ENCODE measurements at regions not wholly inside any gene's neighbourhood (a gene's known extent, or its start where the extent isn't known, plus 50 kb on each side); places are given as distances from the start of the nearest gene placed in this dataset.

DNA sequence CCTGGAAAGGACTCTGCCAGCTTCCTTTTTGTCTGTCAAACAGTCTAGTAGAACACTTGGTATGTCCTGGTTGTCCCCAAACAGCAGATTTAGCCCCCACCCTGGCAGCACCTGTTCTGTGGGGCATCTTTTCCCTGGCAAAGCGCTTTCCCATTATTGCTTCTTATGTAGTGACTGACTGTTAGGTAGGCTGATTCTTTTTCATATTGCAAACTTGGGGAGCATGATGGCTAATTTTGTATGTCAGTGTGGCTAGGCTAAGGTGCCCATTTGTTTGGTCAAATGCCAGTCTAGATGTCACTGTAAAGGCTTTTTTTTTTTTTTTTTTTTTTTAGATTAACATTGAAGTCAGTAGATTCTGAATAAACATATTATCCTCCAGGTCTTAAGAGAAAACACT lies 140.2 kb downstream of the MYCN start:
- H3K27ac ChIP-seq (replicated peaks), result no peak overlapping the region
- TF ChIP-seq, protein P1, sequence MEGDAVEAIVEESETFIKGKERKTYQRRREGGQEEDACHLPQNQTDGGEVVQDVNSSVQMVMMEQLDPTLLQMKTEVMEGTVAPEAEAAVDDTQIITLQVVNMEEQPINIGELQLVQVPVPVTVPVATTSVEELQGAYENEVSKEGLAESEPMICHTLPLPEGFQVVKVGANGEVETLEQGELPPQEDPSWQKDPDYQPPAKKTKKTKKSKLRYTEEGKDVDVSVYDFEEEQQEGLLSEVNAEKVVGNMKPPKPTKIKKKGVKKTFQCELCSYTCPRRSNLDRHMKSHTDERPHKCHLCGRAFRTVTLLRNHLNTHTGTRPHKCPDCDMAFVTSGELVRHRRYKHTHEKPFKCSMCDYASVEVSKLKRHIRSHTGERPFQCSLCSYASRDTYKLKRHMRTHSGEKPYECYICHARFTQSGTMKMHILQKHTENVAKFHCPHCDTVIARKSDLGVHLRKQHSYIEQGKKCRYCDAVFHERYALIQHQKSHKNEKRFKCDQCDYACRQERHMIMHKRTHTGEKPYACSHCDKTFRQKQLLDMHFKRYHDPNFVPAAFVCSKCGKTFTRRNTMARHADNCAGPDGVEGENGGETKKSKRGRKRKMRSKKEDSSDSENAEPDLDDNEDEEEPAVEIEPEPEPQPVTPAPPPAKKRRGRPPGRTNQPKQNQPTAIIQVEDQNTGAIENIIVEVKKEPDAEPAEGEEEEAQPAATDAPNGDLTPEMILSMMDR (IDR thresholded peaks at IDR 0.05; ENCODE audit: borderline replicate concordance), result no peak
- intact Hi-C loops (cut with micrococcal nuclease), result no loop called here
- peaks cover 28% of the 10 kb centered on the region for H3K27me3 ChIP-seq (ENCODE audit: low read depth)
- H3K9me3 ChIP-seq (replicated peaks), result no peaks in the 10 kb centered on the region
- H3K4me3 ChIP-seq, result no peak overlapping the region
- H3K4me1 ChIP-seq, result no peaks in the 10 kb centered on the region
- no peak for DNase-seq
- no peaks in the 10 kb centered on the region for H3K36me3 ChIP-seq

DNA sequence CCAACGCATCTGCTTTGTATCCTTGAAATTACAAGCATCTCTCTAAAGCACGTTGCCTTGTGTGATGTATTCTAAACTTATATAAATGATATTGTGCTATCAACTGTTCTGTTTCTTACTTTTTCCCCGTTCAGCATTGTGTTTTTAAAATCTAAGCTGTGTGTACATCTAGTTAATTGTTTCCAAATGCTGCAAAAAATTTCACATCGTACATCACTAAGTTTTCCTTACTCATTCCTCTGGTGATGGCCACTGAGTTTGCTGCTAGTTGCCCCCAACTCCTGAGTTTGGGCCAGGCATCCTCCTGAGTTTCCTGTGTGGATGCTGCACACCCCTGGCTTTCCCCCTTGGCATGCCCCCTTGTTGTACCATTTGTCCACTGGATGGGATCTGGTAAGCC lies 139.7 kb downstream of the MYCN start:
- Histone ChIP-seq H3K27ac (replicated peaks) (no peak overlapping the region), H3K27me3 (ENCODE audit: low read depth) (peaks cover 28% of the 10 kb centered on the region), H3K4me3 (no peak overlapping the region), H3K4me1 (no peaks in the 10 kb centered on the region), H3K36me3 (no peaks in the 10 kb centered on the region), H3K9me3 (replicated peaks) (no peaks in the 10 kb centered on the region)
- DNase-seq, result no peak
- TF ChIP-seq, protein P1 (IDR thresholded peaks at IDR 0.05; ENCODE audit: borderline replicate concordance), result no peak
- intact Hi-C loops (cut with micrococcal nuclease), result no loop called here

DNA sequence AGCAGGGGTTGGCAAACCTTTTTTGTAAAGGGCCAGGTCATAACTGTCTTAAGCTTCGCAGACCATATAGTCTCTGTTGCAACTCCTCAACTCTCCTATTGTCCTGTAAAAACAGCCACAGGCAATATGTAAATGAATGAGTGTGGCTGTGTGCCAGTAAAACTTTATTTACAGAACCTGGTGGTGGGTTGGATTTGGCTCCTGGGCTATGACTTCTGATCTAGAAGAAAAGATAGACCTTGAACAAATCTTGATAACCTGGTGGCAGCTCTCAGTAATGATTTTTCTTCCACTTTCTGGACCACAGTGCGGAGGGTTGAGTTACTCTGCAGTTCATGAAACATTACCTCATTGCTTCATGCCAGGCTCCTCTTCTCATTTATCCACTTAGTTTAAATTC lies 139.3 kb downstream of the MYCN start:
- Histone ChIP-seq H3K36me3 (no peaks in the 10 kb centered on the region), H3K27ac (replicated peaks) (no peak overlapping the region), H3K4me3 (no peak overlapping the region), H3K4me1 (no peaks in the 10 kb centered on the region), H3K27me3 (ENCODE audit: low read depth) (peaks cover 28% of the 10 kb centered on the region), H3K9me3 (replicated peaks) (no peaks in the 10 kb centered on the region)
- TF ChIP-seq, protein P1 (IDR thresholded peaks at IDR 0.05; ENCODE audit: borderline replicate concordance), result no peak
- intact Hi-C loops (cut with micrococcal nuclease), result no loop called here
- no peak for DNase-seq

DNA sequence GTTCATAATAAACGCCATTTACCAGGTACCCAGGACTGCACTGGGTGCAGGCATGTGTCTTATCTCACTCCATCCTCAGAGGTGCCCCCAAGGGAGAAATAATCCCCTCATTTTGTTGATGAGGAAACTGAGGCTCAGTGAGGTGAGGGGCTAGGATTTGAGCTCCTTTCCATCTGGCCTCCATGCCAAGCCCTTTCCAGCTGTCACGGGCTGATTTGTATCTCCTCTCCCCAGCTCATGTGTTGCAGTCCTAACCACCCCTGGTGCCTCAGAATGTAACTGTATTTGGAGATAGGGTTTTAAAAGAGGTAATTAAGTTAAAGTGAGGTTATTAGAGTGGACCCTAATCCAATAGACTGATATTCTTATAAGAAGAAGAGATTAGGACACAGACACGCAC lies 137.3 kb downstream of the MYCN start:
- Histone ChIP-seq H3K27ac (replicated peaks) (no peak overlapping the region), H3K4me1 (no peaks in the 10 kb centered on the region), H3K9me3 (replicated peaks) (no peaks in the 10 kb centered on the region), H3K36me3 (no peaks in the 10 kb centered on the region), H3K4me3 (no peak overlapping the region), H3K27me3 (ENCODE audit: low read depth) (peaks cover 8% of the 10 kb centered on the region)
- DNase-seq, result no peak
- TF ChIP-seq, protein P1 (IDR thresholded peaks at IDR 0.05; ENCODE audit: borderline replicate concordance), result no peak
- intact Hi-C loops (cut with micrococcal nuclease), result no loop called here

DNA sequence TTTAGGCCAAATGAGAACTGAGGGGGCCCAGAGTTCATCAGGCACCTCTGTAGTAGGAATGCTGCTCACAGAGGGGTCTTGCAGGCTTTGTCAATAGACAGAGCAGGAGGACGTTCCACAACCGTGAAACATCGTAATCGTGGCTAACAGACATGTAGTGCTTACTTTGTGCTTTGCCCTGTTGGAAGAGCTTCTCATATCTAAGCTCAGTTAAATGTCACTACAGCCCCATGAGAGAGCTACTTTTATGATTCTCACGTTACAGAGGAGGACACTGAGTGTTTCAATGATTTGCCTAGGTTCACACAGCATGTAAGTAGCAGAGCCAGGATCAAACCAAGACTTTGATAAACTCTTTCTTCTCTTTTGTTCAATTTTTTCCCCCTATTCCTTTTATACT lies 136.6 kb downstream of the MYCN start:
- Histone ChIP-seq H3K9me3 (replicated peaks) (no peaks in the 10 kb centered on the region), H3K36me3 (no peaks in the 10 kb centered on the region), H3K4me1 (no peaks in the 10 kb centered on the region), H3K27me3 (ENCODE audit: low read depth) (peaks cover under 1% of the 10 kb centered on the region), H3K27ac (replicated peaks) (no peak overlapping the region), H3K4me3 (no peak overlapping the region)
- TF ChIP-seq, protein P1 (IDR thresholded peaks at IDR 0.05; ENCODE audit: borderline replicate concordance), result no peak
- no peak for DNase-seq
- intact Hi-C loops (cut with micrococcal nuclease), result no loop called here

Data from left ventricle myocardium inferior (tissue), 1 donor.